ENCODE measurements at regions not wholly inside any gene's neighbourhood (a gene's known extent, or its start where the extent isn't known, plus 50 kb on each side); places are given as distances from the start of the nearest gene placed in this dataset.

DNA sequence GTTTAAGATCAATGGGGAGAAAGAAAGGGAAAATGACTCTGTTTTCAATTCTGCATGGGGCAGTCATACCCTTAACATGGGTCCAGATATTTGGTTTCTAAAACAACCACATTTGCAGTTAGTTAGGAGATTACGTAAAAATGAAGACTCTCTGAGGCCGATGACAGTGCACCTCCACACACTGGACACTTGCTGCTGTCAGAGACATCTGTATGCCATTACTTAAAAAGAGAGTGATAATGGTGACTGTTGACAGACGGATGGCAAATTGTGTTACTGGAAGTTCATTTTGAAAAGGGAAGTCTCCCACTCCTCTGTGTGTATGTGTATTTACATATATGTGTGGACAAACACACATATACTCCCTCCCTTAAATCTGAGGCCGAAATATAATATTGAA is 304.5 kb upstream of the SEMA6D start:
- no peak for TF ChIP-seq POLR2A (IDR thresholded peaks at IDR 0.05; ENCODE audit: low read depth, low read length)
- no peak for TF ChIP-seq POLR2AphosphoS5 (IDR thresholded peaks at IDR 0.05; ENCODE audit: low read depth, low read length)
- no peak for TF ChIP-seq TAF1 (IDR thresholded peaks at IDR 0.05; ENCODE audit: borderline replicate concordance, low read depth, low read length)

Measured in GM12892 (cell line).